Lower lobe of right lung (tissue), 2 donors: ENCODE measurements at regions not wholly inside any gene's neighbourhood (a gene's known extent, or its start where the extent isn't known, plus 50 kb on each side); places are given as distances from the start of the nearest gene placed in this dataset.
A peak's percentile ranks its signal among the peaks of the same experiment; 100 is the strongest.
"Not testable (repeated sequence)": the region's sequence is repeated elsewhere in the genome, so short reads cannot be mapped to it uniquely, and the experiment has no call there.

Source experiments
- ATAC-seq, 2 donors: fragments of 200-7000 bp; cut with Tn5 transposase; one replicate each; pipeline ENCODE4 v1.9.1; 2020 to 2022; ENCODE audit warnings: mild to moderate bottlenecking in 2 of 2, moderate library complexity in 2 of 2
- DNase-seq: peaks from one replicate; pipeline ENCODE4 v3.0.0-alpha.2; 2020
- H3K27ac ChIP-seq: fragments of 200-600 bp; one replicate; pipeline ENCODE4 v1.8.0; 2022
- H3K27me3 ChIP-seq: fragments of 200-600 bp; one replicate; pipeline ENCODE4 v1.8.0; 2022; ENCODE audit warnings: low read depth
- H3K36me3 ChIP-seq: fragments of 200-600 bp; one replicate; pipeline ENCODE4 v1.8.0; 2022; ENCODE audit warnings: mild to moderate bottlenecking
- H3K4me1 ChIP-seq: fragments of 200-600 bp; one replicate; pipeline ENCODE4 v1.8.0; 2022
- H3K4me3 ChIP-seq: fragments of 200-600 bp; one replicate; pipeline ENCODE4 v1.8.0; 2022; ENCODE audit warnings: mild to moderate bottlenecking
- H3K9me3 ChIP-seq: fragments of 200-600 bp; one replicate; pipeline ENCODE4 v1.8.0; 2022
- intact Hi-C: fragments of 100-400 bp; cut with DNase I; formaldehyde crosslinking; loops from one replicate; pipeline ENCODE4 v1.11.0; 2022
- donor health status: DM: no; HTN: yes; CAD: no; lungs with severe emphysema.

DNA sequence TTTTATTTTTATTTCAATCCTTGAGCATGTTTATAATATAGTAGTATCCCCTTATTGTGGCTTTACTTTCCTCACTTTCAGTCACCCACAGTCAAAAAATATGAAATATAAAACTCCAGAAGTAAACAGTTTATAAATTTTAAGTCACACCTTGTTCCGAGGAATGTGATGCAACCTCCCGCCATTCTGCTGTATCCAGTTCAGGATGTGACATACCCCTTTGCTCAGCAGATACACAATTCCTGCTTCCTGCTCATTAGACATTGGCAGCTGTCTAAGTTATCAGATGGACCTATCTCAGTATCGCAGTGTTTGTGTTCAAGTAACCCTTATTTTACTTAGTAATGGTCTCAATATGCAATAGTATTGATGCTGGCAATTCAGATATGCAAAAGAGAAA is 144.5 kb downstream of the POTEG start:
- H3K9me3 ChIP-seq, H3K27ac ChIP-seq, H3K4me1 ChIP-seq, DNase-seq, H3K27me3 ChIP-seq, H3K36me3 ChIP-seq, intact Hi-C loops, H3K4me3 ChIP-seq: not testable (repeated sequence)
- ATAC-seq, result peak in 1 of 2 donors; percentile 15

DNA sequence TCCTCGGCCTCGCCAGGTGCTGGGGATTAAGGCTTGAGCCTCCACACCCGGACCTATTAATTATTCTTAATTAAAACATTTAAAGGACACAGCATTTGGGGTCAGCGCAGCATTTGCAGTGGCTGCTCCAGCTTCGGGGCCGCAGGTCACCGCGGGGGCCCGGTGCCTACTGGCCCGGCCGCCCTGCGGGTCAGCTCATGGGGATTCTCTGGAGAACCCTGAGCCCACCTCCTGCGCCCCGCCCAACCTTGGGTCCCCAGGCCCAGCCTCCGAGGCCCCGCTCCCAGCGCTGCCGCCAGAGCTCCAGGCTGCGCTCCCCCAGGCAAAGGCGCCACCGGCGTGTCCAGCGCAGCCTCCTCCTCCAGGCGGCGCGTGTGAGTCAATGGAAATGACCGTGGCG is 133.9 kb downstream of the POTEG start:
- DNase-seq, H3K4me3 ChIP-seq, H3K36me3 ChIP-seq, intact Hi-C loops, H3K27ac ChIP-seq, H3K4me1 ChIP-seq, H3K9me3 ChIP-seq, H3K27me3 ChIP-seq: not testable (repeated sequence)
- peak; percentile 18 to 22 for ATAC-seq

DNA sequence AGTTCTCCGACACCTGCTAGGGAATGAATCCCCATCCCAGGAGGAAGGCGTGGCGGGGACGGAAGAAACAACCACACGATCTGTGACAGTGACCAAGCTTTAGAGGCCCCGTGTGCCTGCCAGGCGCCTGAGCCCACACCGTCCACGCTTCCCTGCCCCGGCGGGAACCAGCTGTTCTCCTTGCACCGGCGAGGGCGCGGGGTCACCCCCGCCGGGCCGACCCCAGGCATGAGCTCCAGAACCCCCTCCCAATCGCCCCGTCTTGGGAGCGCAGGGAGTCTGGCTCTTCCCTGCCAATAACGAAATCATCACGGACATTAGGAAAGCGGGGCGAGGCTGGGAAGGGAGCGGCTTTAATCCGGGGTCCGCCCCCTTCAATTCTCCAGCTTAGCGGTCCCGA is 133.3 kb downstream of the POTEG start:
- H3K36me3 ChIP-seq, H3K4me1 ChIP-seq, H3K4me3 ChIP-seq, ATAC-seq, H3K9me3 ChIP-seq, H3K27me3 ChIP-seq, H3K27ac ChIP-seq, intact Hi-C loops: not testable (repeated sequence)
- peak; percentile 32 for DNase-seq

DNA sequence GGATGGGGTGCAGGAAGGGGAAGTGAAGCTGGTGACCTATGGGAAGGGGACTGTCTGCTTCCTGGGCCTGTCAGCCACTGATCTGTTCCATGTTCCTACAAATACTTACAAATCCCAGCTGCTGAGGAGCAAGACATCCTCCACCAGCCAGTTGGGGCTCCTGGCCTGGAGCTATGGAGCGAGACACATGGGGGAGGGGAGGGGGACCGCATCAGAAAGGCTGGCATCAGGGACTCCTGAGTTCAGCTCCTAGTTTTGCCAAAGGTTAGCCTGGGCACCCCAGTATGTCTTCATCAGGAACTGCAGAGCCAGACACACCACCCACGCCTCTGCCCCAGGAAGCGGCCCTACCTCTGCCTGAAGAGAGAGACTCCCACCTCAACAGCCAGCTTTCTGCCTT is 130.3 kb downstream of the POTEG start:
- DNase-seq, ATAC-seq, H3K36me3 ChIP-seq, H3K4me3 ChIP-seq, H3K9me3 ChIP-seq, intact Hi-C loops, H3K27me3 ChIP-seq, H3K27ac ChIP-seq, H3K4me1 ChIP-seq: not testable (repeated sequence)

DNA sequence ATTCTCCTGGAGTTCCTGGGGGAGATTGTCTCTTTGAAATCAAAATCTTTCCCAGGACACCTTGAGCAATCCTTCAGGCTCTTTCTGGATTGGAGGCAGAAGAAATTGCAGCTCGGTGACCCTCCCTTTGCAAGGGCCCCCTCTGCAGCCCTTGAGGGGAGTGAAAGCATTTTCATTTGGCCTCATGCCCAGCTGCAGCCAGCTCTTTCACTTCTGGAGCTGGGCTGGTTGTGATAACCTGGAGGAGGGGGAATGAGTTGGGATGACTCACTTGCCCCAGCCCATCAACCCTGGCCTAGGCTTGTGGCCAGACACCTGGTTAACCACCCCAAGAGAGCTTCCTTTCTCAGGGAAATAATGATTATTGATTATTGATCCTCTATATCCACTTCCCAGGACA is 129.7 kb downstream of the POTEG start:
- H3K4me3 ChIP-seq, H3K36me3 ChIP-seq, H3K4me1 ChIP-seq, H3K27me3 ChIP-seq, H3K27ac ChIP-seq, intact Hi-C loops, H3K9me3 ChIP-seq, DNase-seq: not testable (repeated sequence)
- ATAC-seq, result peak; percentile 27 to 57

DNA sequence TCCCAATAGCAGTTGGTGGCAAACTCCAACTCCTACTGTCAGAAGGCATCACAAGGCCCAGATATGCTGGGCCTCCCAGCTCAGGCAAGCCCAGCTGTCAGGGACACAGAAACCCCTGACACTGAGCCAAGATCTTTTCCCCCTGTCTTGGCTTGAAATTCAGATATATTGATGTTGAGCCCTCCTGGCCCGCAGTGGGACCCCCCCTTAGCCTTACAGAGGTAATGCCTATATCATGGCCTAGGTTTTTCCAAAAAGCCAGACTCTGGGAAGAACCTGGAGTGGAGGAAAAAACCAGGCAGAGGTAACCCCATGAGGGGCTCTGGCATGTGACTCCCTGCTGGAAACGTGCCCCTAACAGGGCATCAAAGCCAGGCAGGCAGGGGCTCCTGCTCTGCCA is 129.2 kb downstream of the POTEG start:
- H3K36me3 ChIP-seq, intact Hi-C loops, H3K27me3 ChIP-seq, H3K4me3 ChIP-seq, H3K9me3 ChIP-seq, H3K27ac ChIP-seq, H3K4me1 ChIP-seq, ATAC-seq, DNase-seq: not testable (repeated sequence)

DNA sequence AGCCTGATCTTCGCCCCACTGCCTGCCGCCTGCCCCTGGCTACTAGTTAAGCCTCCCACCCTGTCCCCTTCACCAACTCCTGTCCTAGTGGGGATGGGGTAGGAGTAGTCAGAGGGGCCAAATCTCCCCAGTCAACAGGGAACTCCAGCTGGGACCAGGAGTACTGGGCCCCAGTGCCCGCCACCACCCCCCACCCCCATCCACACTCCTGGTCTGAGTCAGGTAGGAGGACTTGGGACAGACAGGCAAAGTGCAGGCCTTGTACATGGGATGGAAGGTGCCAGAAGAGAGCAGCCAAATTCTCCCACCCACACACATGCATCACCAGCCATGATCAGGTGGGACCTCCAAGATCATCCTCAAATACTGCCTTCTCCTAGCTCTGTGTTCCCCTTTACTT is 128.4 kb downstream of the POTEG start:
- H3K9me3 ChIP-seq, H3K36me3 ChIP-seq, intact Hi-C loops, DNase-seq, H3K27ac ChIP-seq, H3K27me3 ChIP-seq, ATAC-seq, H3K4me1 ChIP-seq, H3K4me3 ChIP-seq: not testable (repeated sequence)

DNA sequence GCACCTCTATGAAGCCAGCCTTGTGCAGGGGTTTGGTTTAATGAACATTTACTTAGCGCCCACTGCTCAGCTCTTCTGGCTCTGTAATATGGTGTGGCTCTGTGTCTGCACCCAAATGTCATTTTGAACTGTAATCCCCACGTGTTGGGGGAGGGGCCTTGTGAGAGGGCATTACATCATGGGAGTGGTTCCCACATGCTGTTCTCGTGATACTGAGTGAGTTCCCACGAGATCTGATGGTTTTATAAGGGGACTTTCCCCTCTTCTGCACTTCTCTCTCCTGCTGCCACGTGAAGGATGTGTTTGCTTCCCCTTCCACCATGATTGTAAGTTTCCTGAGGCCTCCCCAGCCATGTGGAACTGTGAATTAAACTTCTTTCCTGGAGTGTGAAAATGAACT is 127.7 kb downstream of the POTEG start:
- DNase-seq, intact Hi-C loops, H3K27me3 ChIP-seq, H3K4me3 ChIP-seq, H3K9me3 ChIP-seq, ATAC-seq, H3K4me1 ChIP-seq, H3K27ac ChIP-seq, H3K36me3 ChIP-seq: not testable (repeated sequence)

DNA sequence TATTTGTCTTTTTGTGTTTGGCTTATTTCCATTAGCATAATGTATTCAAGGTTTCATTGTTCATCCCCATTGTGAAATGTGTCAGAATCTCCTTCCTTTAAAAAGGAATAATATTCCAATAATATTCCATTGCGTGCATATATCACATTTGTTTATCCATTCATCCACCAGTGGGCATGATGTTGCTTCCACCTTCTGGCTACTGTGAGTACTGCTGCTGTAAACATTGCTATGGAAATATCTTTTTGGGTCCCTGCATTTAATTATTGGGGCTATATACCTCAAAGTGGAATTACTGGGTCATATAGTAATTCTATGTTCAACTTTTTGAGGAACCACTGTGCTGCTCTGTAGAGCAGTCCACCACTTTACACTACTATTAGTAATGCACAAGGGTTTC is 123.1 kb downstream of the POTEG start:
- H3K36me3 ChIP-seq, ATAC-seq, H3K9me3 ChIP-seq, H3K27me3 ChIP-seq, H3K4me1 ChIP-seq, DNase-seq, H3K27ac ChIP-seq, H3K4me3 ChIP-seq, intact Hi-C loops: not testable (repeated sequence)

DNA sequence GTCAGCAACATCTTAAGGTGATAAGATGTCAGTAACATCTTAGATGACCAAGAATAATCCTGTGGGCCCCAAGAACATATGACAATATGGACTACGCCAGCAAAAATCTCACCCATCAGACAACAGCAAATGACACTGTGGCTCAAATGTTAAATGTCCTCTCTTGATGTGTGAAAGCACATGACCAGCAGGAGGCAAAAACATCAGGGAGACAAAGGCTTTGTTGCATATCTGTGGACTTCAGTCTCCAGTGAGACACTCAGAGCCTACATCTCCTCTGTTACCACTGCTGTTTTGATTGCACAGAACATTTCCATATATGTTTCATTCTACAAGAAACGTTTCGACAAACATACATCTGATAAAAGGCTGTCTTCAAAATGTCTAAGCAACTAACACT is 103.5 kb downstream of the POTEG start:
- H3K9me3 ChIP-seq, H3K4me1 ChIP-seq, H3K27ac ChIP-seq, DNase-seq, H3K36me3 ChIP-seq, intact Hi-C loops, ATAC-seq, H3K4me3 ChIP-seq, H3K27me3 ChIP-seq: not testable (repeated sequence)

DNA sequence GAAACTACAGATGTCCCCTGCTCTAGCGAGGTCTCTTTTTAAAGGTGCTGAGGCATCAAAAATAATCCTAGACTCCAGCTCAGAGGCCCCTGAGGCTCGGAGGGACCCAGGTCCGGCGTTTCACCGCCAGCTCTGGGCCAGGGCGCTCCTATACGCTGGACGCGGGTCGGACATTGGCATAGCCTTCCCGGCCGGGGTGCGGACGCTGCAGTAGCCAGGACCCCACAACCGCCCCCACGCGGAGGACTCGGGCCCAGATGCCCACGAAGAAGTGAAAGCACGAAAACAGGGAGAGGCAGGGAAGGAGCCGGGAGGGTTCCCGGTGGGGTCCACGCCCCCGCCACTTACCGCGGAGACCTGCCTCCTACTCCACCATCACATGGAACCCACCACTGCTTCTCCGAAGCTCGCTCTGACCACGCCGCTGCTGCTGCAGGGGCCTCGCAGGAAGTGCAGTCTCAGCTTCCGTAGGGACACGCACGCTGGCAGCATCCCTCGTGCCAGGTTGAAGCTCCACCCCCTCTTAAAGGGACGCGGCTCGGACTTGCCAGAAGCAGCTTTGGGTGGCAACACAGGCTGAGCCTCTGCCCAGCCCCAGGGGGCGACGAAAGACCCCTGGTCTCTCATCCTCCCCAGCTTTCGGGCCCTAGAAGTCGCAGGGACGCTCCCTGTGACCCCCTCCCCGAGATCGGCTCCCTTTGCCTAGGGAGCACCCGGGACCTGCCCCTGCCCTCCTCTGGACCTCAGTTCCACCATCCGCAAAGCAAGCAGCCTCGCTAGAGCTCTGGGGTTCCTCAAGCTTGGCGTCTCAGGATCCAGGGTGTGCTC is 96.7 kb downstream of the POTEG start:
- H3K9me3 ChIP-seq, DNase-seq, H3K36me3 ChIP-seq, intact Hi-C loops, H3K4me3 ChIP-seq, H3K27ac ChIP-seq, H3K4me1 ChIP-seq, H3K27me3 ChIP-seq: not testable (repeated sequence)
- peak; percentile 81 to 88 for ATAC-seq

DNA sequence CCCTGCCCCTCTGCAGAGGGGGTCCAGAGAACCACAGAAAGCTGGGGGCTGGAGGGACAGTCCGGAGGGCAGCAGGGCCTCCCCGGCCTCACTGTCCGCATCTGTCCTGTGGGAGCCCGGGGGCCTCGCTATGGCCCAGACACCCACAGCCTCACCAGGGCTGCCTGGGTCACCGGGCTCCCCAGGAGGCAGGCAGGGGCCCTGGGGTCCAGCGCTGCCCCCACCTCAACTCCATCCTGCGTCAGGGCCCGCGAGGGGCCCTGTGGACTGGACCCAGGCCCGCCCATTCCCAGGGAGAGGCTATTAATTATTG is 96.1 kb downstream of the POTEG start:
- H3K27ac ChIP-seq, H3K9me3 ChIP-seq, H3K4me3 ChIP-seq, DNase-seq, H3K27me3 ChIP-seq, intact Hi-C loops, H3K36me3 ChIP-seq, H3K4me1 ChIP-seq: not testable (repeated sequence)
- peak; percentile 32 to 45 for ATAC-seq

DNA sequence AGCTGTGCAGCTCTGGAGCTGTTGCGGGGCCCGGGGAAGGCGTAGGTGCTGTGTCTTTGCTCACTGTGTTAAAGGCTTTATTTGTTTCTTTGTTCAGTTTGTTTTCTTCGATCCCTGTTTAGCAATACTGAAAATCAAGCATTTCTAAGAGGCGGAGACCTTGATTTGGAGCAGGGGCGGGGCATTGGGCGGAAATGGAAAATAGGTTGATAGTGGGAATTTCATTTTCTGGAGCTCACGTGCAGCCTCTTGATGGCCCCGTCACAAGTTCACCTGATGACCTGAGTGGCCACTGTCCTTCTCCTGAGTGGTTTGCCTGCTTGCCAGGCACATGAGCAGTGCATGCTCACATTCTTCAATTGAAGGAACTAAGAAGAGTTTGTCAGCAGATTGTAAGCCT is 93.2 kb downstream of the POTEG start:
- H3K27me3 ChIP-seq, H3K36me3 ChIP-seq, H3K4me1 ChIP-seq, H3K4me3 ChIP-seq, DNase-seq, H3K27ac ChIP-seq, ATAC-seq, H3K9me3 ChIP-seq, intact Hi-C loops: not testable (repeated sequence)

DNA sequence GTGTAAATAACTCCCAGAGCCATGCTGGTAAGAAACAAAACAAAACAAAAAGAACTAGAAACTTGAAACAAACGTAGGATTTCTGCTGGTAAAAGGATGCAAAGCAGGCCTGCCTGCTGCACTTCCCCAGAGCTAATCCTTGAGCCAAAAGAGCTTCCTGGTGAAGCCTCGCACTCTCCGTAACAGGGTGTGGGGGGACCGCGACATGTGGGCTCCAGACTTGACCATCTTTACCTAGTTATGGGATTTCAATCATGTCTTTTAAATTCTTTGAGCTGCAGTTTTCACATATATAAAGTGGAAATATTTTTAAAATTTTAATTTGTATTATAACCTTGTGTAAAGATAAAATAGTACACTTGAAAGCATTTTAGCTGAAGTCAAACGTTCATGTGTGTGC is 92.5 kb downstream of the POTEG start:
- ATAC-seq, H3K4me3 ChIP-seq, H3K27me3 ChIP-seq, intact Hi-C loops, H3K4me1 ChIP-seq, H3K27ac ChIP-seq, H3K9me3 ChIP-seq, DNase-seq, H3K36me3 ChIP-seq: not testable (repeated sequence)

DNA sequence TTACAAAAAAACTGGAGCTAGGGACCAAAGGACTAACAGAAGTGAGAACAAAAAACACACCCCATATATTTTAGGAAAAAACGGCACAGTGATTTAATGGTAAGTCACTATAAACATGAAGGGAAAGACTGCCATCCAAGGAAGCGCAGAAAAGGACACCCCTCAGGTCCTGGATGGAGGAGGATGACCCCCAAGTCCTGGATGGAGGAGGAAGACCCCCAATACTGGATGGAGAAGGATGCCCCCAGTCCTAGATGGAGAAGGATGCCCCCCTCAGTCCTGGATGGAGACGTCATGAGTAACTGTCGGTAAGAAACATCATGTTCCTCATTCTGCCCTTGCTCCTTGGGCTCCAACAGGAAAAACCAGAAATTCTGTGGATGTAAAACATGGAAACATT is 89.9 kb downstream of the POTEG start:
- H3K4me1 ChIP-seq, H3K27me3 ChIP-seq, H3K36me3 ChIP-seq, H3K27ac ChIP-seq, H3K4me3 ChIP-seq, H3K9me3 ChIP-seq, DNase-seq, intact Hi-C loops: not testable (repeated sequence)
- ATAC-seq, result peak in 1 of 2 donors; percentile 21
